ENCODE measurements at regions not wholly inside any gene's neighbourhood (a gene's known extent, or its start where the extent isn't known, plus 50 kb on each side); places are given as distances from the start of the nearest gene placed in this dataset.

GRCh38 chr16:13392341-13392740 lies 490.9 kb downstream of the SHISA9 start:
- TF ChIP-seq POLR2A (IDR thresholded peaks at IDR 0.05): no peak
- TF ChIP-seq, protein P1, sequence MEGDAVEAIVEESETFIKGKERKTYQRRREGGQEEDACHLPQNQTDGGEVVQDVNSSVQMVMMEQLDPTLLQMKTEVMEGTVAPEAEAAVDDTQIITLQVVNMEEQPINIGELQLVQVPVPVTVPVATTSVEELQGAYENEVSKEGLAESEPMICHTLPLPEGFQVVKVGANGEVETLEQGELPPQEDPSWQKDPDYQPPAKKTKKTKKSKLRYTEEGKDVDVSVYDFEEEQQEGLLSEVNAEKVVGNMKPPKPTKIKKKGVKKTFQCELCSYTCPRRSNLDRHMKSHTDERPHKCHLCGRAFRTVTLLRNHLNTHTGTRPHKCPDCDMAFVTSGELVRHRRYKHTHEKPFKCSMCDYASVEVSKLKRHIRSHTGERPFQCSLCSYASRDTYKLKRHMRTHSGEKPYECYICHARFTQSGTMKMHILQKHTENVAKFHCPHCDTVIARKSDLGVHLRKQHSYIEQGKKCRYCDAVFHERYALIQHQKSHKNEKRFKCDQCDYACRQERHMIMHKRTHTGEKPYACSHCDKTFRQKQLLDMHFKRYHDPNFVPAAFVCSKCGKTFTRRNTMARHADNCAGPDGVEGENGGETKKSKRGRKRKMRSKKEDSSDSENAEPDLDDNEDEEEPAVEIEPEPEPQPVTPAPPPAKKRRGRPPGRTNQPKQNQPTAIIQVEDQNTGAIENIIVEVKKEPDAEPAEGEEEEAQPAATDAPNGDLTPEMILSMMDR (IDR thresholded peaks at IDR 0.05): no peak
- H3K9me3 ChIP-seq: no peaks in the 10 kb centered on the region
- H3K4me1 ChIP-seq: no peaks in the 10 kb centered on the region
- no peak overlapping the region for H3K27ac ChIP-seq
- no peaks in the 10 kb centered on the region for H3K36me3 ChIP-seq
- no peak overlapping the region for H3K4me3 ChIP-seq
- H3K27me3 ChIP-seq: no peaks in the 10 kb centered on the region
- DNase-seq: no peak
- intact Hi-C loops (cut with DNase I; ENCODE audit: low total_unique reads): no loop called here

- Histone ChIP-seq H3K4me3 (no peak overlapping the region), H3K27me3 (no peaks in the 10 kb centered on the region), H3K4me1 (no peaks in the 10 kb centered on the region), H3K27ac (no peak overlapping the region), H3K9me3 (no peaks in the 10 kb centered on the region), H3K36me3 (no peaks in the 10 kb centered on the region)
- intact Hi-C loops (cut with DNase I; ENCODE audit: low total_unique reads): no loop called here
- no peak for TF ChIP-seq POLR2A (IDR thresholded peaks at IDR 0.05)
- TF ChIP-seq, protein P1 (IDR thresholded peaks at IDR 0.05): no peak
- no peak for DNase-seq
Measured at GRCh38 chr16:13393816-13394215, 492.4 kb downstream of the SHISA9 start.

- intact Hi-C loops (cut with DNase I; ENCODE audit: low total_unique reads): no loop called here
- Histone ChIP-seq H3K9me3 (no peaks in the 10 kb centered on the region), H3K36me3 (no peaks in the 10 kb centered on the region), H3K4me1 (no peaks in the 10 kb centered on the region), H3K27me3 (no peaks in the 10 kb centered on the region), H3K27ac (no peak overlapping the region), H3K4me3 (no peak overlapping the region)
- TF ChIP-seq POLR2A (IDR thresholded peaks at IDR 0.05): no peak
- TF ChIP-seq, protein P1 (IDR thresholded peaks at IDR 0.05): no peak
- no peak for DNase-seq
Measured at GRCh38 chr16:13394488-13394887, 493.1 kb downstream of the SHISA9 start.

DNA sequence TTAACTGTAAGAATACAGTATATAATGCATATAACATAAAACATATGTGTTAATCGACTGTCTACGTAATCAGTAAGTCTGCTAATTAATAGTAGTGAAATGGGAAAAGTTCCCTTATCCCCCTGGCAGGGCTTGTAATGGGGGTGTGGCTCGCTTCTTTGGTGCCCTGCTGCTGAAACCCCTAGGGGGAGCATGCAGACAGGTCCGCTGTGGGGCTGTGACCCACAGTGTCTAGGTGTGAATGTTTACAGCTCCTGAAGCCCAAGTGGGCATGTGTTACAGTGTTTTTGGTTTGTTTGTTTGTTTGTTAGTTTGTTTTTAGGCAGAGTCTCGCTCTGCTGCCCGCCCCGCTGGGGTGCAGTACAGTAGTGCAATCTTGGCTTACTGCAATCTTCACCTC lies 495.7 kb downstream of the SHISA9 start:
- Histone ChIP-seq H3K36me3 (no peaks in the 10 kb centered on the region), H3K4me1 (no peaks in the 10 kb centered on the region), H3K27me3 (no peaks in the 10 kb centered on the region), H3K9me3 (no peaks in the 10 kb centered on the region), H3K27ac (no peak overlapping the region), H3K4me3 (no peak overlapping the region)
- no peak for DNase-seq
- intact Hi-C loops (cut with DNase I; ENCODE audit: low total_unique reads): no loop called here
- no peak for TF ChIP-seq POLR2A (IDR thresholded peaks at IDR 0.05)
- TF ChIP-seq, protein P1 (IDR thresholded peaks at IDR 0.05): no peak

DNA sequence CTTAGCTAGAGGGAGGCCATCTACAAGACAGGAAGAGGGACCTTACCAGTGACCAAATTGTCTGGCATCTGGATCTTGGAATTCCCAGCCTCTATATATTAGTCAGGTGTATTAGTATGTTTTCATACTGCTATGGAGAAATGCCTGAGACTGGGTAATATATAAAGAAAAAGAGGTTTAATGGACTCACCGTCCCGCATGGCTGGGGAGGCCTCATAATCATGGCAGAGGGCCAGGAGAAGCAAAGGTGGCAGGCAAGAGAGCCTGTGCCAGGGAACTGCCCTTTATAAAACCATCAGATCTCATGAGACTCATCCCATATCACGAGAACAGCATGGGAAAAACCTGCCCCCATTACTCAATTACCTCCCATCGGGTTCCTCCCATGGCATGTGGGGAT lies 500.2 kb downstream of the SHISA9 start:
- Histone ChIP-seq H3K4me1 (no peaks in the 10 kb centered on the region), H3K36me3 (no peaks in the 10 kb centered on the region), H3K27me3 (no peaks in the 10 kb centered on the region), H3K4me3 (no peak overlapping the region), H3K9me3 (no peaks in the 10 kb centered on the region), H3K27ac (no peak overlapping the region)
- DNase-seq: no peak
- TF ChIP-seq, protein P1 (IDR thresholded peaks at IDR 0.05): no peak
- TF ChIP-seq POLR2A (IDR thresholded peaks at IDR 0.05): no peak
- intact Hi-C loops (cut with DNase I; ENCODE audit: low total_unique reads): no loop called here
